Activated T-cell treated with anti-CD3 and anti-CD28 coated beads, Interleukin-2, amount 50 U/mL, for 4 hours (primary cell): ENCODE measurements at regions not wholly inside any gene's neighbourhood (a gene's known extent, or its start where the extent isn't known, plus 50 kb on each side); places are given as distances from the start of the nearest gene placed in this dataset.
"Not testable (repeated sequence)": the region's sequence is repeated elsewhere in the genome, so short reads cannot be mapped to it uniquely, and the experiment has no call there.

Source experiments
- ATAC-seq, 2 donors: fragments of 200-7000 bp; cut with Tn5 transposase; one replicate each; pipeline ENCODE4 v1.10.0; 2021
- DNase-seq: peaks from one replicate; pipeline ENCODE4 v3.0.0-alpha.2; 2020
- H3K27me3 Mint-ChIP-seq: one replicate; pipeline ENCODE4 v1.8.0; 2021; ENCODE audit warnings: low read depth, mixed read lengths
- H3K36me3 Mint-ChIP-seq: one replicate; pipeline ENCODE4 v1.8.0; 2022; ENCODE audit warnings: mixed read lengths; ENCODE audit not compliant: insufficient read depth
- H3K4me1 Mint-ChIP-seq: one replicate; pipeline ENCODE4 v1.8.0; 2021; ENCODE audit warnings: low read depth, mixed read lengths
- H3K4me3 Mint-ChIP-seq: one replicate; pipeline ENCODE4 v1.8.0; 2021; ENCODE audit warnings: mild to moderate bottlenecking, moderate library complexity, mixed read lengths
- H3K9me3 Mint-ChIP-seq: one replicate; pipeline ENCODE4 v1.8.0; 2021; ENCODE audit warnings: mixed read lengths

GRCh38 chr4:131302108-131302507, 1847.0 kb upstream of the PCDH10 start:
- H3K9me3 Mint-ChIP-seq: peaks cover 6% of the 10 kb centered on the region
- DNase-seq (no peak), ATAC-seq (no peak)
- H3K36me3 Mint-ChIP-seq: no peaks in the 10 kb centered on the region
- no peaks in the 10 kb centered on the region for H3K4me1 Mint-ChIP-seq
- H3K27me3 Mint-ChIP-seq: no peaks in the 10 kb centered on the region
- H3K4me3 Mint-ChIP-seq: no peak overlapping the region

GRCh38 chr4:131304686-131305085, 1844.4 kb upstream of the PCDH10 start:
- Mint-ChIP-seq H3K27me3 (no peaks in the 10 kb centered on the region), H3K9me3 (peaks cover 6% of the 10 kb centered on the region), H3K4me1 (no peaks in the 10 kb centered on the region), H3K36me3 (no peaks in the 10 kb centered on the region), H3K4me3 (no peak overlapping the region)
- ATAC-seq (no peak), DNase-seq (no peak)

DNA sequence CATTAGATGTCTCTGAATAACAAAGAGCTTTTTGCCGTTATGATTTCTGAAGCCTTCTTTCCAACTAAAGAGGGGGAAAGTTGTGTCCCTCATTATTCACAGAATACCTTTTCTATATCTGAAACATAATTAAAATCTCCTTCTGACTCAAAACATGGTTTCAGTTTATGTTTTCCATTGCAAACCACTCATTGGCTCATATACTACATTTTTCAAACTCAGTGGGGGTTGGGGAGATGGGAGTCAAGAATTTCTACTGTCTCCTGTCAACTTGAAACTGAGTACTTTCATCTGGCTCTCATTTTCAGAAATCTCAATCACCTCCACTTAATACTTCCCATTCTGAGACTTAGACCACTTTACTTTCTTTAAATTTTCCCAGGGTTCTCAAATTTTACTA, 1839.5 kb upstream of the PCDH10 start:
- no peaks in the 10 kb centered on the region for H3K4me1 Mint-ChIP-seq
- DNase-seq (no peak), ATAC-seq (no peak)
- no peak overlapping the region for H3K4me3 Mint-ChIP-seq
- no peaks in the 10 kb centered on the region for H3K36me3 Mint-ChIP-seq
- H3K9me3 Mint-ChIP-seq: peaks cover 7% of the 10 kb centered on the region
- no peaks in the 10 kb centered on the region for H3K27me3 Mint-ChIP-seq

GRCh38 chr4:131316086-131316485, 1833.0 kb upstream of the PCDH10 start:
- no peak for DNase-seq
- no peaks in the 10 kb centered on the region for H3K27me3 Mint-ChIP-seq
- peaks cover 16% of the 10 kb centered on the region for H3K9me3 Mint-ChIP-seq
- no peaks in the 10 kb centered on the region for H3K36me3 Mint-ChIP-seq
- no peaks in the 10 kb centered on the region for H3K4me1 Mint-ChIP-seq
- H3K4me3 Mint-ChIP-seq: no peak overlapping the region
- no peak for ATAC-seq

- Mint-ChIP-seq H3K27me3 (no peaks in the 10 kb centered on the region), H3K36me3 (no peaks in the 10 kb centered on the region), H3K9me3 (peaks cover 3% of the 10 kb centered on the region), H3K4me3 (no peak overlapping the region), H3K4me1 (no peaks in the 10 kb centered on the region)
- DNase-seq (no peak), ATAC-seq (no peak)
These were observed 1811.2 kb upstream of the PCDH10 start for GRCh38 chr4:131337936-131338335.

DNA sequence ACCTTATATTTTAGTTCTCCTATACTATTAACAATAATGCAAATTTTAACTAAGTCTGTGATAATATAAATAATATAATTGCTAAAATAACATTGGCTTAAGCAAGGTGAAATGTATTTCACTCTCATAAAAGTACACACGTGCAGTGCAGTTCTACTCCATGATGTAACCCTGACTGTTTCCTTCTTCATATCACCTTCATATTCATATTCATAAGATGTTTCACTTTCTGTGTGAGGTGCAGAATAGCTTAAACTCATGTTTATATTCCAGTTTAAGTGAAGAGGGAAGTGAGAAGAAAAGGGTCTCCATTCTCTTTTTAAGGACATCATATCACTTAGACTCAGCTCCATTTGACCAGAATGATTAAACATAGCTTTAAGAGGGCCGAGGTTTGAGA, 1810.0 kb upstream of the PCDH10 start:
- H3K4me3 Mint-ChIP-seq: no peak overlapping the region
- H3K36me3 Mint-ChIP-seq: no peaks in the 10 kb centered on the region
- H3K9me3 Mint-ChIP-seq: no peaks in the 10 kb centered on the region
- DNase-seq (no peak), ATAC-seq (no peak)
- H3K27me3 Mint-ChIP-seq: no peaks in the 10 kb centered on the region
- H3K4me1 Mint-ChIP-seq: no peaks in the 10 kb centered on the region

DNA sequence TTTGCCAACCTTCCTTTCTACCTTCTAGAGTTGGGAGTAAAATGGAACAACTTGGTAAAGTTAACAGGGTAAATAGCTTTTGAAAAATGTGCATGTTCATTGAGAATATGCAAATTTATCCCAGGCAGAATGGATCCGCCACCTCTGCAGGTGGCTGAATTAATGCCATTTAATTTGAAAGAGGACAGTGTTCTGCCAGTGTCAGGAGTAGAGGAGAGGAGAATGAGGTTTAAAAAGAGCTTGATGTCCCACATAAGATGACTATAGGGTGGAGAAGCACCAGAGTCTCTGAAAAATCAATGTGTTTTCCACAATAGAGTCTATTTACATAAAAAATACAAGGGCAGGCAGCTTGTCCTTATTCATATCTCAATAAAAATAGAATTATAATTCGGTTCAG, 1804.3 kb upstream of the PCDH10 start:
- Mint-ChIP-seq H3K4me1 (no peaks in the 10 kb centered on the region), H3K36me3 (no peaks in the 10 kb centered on the region), H3K4me3 (no peak overlapping the region), H3K9me3 (peaks cover 3% of the 10 kb centered on the region), H3K27me3 (no peaks in the 10 kb centered on the region)
- DNase-seq (no peak), ATAC-seq (no peak)

DNA sequence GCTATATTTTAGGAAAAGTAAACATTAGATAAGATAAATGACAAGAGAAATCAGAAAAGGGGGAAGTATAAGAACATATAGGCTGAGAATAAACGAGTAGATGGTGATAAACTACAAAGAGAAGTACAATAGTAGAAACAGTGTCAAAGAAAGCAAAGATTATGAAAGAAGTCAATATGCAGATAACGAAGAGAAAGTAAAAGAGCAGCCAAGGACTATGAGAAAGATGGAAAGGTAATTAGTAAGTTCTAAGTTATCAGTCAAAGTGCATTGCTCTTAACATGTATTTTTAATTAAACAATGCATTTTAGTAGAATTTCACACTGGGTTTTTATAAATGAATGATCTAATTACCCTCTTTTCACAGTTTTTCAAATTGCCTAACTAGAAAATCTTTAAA, 1801.3 kb upstream of the PCDH10 start:
- no peaks in the 10 kb centered on the region for H3K27me3 Mint-ChIP-seq
- peaks cover 6% of the 10 kb centered on the region for H3K9me3 Mint-ChIP-seq
- DNase-seq: no peak
- no peak for ATAC-seq
- no peaks in the 10 kb centered on the region for H3K4me1 Mint-ChIP-seq
- H3K4me3 Mint-ChIP-seq: no peak overlapping the region
- no peaks in the 10 kb centered on the region for H3K36me3 Mint-ChIP-seq

- H3K9me3 Mint-ChIP-seq: peaks cover 8% of the 10 kb centered on the region
- no peaks in the 10 kb centered on the region for H3K27me3 Mint-ChIP-seq
- ATAC-seq: no peak
- no peaks in the 10 kb centered on the region for H3K4me1 Mint-ChIP-seq
- DNase-seq: no peak
- H3K4me3 Mint-ChIP-seq: no peak overlapping the region
- no peaks in the 10 kb centered on the region for H3K36me3 Mint-ChIP-seq
These were observed 1800.8 kb upstream of the PCDH10 start for GRCh38 chr4:131348263-131348662.

DNA sequence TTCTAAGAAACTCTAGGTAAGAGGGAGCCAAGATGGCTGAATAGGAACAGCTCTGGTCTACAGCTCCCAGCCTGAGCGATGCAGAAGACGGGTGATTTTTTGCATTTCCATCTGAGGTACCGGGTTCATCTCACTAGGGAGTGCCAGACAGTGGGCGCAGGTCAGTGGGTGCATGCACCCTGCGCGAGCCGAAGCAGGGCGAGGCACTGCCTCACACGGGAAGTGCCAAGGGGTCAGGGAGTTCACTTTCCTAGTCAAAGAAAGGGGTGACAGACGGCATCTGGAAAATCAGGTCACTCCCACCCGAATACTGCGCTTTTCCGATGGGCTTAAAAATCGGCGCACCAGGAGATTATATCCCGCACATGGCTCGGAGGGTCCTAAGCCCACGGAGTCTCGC, 1796.7 kb upstream of the PCDH10 start:
- H3K27me3 Mint-ChIP-seq, ATAC-seq, H3K4me1 Mint-ChIP-seq, H3K4me3 Mint-ChIP-seq, DNase-seq, H3K36me3 Mint-ChIP-seq: not testable (repeated sequence)
- H3K9me3 Mint-ChIP-seq: peaks cover 12% of the 10 kb centered on the region

GRCh38 chr4:131366714-131367113, 1782.4 kb upstream of the PCDH10 start:
- no peaks in the 10 kb centered on the region for H3K4me1 Mint-ChIP-seq
- no peaks in the 10 kb centered on the region for H3K36me3 Mint-ChIP-seq
- no peak overlapping the region for H3K4me3 Mint-ChIP-seq
- no peaks in the 10 kb centered on the region for H3K27me3 Mint-ChIP-seq
- H3K9me3 Mint-ChIP-seq: peaks cover 14% of the 10 kb centered on the region
- DNase-seq: no peak
- ATAC-seq: no peak

DNA sequence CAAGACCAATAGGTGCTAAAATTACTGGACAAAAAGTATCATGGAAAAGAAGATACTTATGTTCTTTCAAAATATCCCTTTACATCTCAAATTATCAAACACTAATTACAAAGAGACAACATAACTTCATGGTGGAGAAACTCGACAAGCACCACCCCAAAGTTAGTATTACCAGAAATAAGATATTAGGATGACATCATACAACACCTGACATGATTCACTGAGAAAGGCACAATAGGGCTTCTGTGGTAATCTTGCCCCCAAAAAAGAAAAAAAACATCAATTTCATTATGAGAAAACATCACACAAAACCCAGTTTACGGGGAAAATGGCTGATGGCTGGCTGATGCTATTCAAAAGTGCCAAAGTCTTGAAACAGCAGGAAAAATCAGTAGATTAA, 1781.7 kb upstream of the PCDH10 start:
- Mint-ChIP-seq H3K27me3 (no peaks in the 10 kb centered on the region), H3K9me3 (peaks cover 11% of the 10 kb centered on the region), H3K36me3 (no peaks in the 10 kb centered on the region), H3K4me1 (no peaks in the 10 kb centered on the region), H3K4me3 (no peak overlapping the region)
- ATAC-seq: no peak
- DNase-seq: no peak

DNA sequence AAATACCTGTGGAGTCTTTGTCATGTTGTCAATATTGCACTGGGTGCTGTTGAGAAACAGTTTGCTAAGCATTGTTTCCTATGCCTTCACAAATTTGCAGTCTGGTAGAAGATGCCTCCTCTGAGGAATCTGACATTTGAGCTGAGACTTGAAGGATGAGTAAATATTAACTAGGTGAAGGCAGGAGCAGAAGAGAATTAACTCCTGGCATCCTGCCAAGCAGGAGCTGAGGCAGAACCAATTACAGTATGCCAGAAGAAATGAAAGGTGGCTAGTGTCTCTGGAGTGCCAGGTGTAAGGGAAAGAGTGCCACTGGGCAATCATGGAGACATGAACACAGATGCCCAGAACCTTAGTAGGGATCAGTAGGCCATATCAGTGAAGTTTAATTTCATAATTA, 1778.2 kb upstream of the PCDH10 start:
- DNase-seq (no peak), ATAC-seq (no peak)
- no peaks in the 10 kb centered on the region for H3K27me3 Mint-ChIP-seq
- no peak overlapping the region for H3K4me3 Mint-ChIP-seq
- H3K36me3 Mint-ChIP-seq: no peaks in the 10 kb centered on the region
- H3K4me1 Mint-ChIP-seq: no peaks in the 10 kb centered on the region
- H3K9me3 Mint-ChIP-seq: peaks cover 15% of the 10 kb centered on the region

- no peaks in the 10 kb centered on the region for H3K4me1 Mint-ChIP-seq
- H3K4me3 Mint-ChIP-seq: no peak overlapping the region
- ATAC-seq: no peak
- DNase-seq: no peak
- H3K27me3 Mint-ChIP-seq: no peaks in the 10 kb centered on the region
- no peaks in the 10 kb centered on the region for H3K36me3 Mint-ChIP-seq
- H3K9me3 Mint-ChIP-seq: peaks cover 19% of the 10 kb centered on the region
These were observed 1768.0 kb upstream of the PCDH10 start for GRCh38 chr4:131381055-131381454.

GRCh38 chr4:131382839-131383238, 1766.3 kb upstream of the PCDH10 start:
- DNase-seq (no peak), ATAC-seq (no peak)
- Mint-ChIP-seq H3K27me3 (no peaks in the 10 kb centered on the region), H3K4me1 (no peaks in the 10 kb centered on the region), H3K9me3 (peaks cover 17% of the 10 kb centered on the region), H3K4me3 (no peak overlapping the region), H3K36me3 (no peaks in the 10 kb centered on the region)

DNA sequence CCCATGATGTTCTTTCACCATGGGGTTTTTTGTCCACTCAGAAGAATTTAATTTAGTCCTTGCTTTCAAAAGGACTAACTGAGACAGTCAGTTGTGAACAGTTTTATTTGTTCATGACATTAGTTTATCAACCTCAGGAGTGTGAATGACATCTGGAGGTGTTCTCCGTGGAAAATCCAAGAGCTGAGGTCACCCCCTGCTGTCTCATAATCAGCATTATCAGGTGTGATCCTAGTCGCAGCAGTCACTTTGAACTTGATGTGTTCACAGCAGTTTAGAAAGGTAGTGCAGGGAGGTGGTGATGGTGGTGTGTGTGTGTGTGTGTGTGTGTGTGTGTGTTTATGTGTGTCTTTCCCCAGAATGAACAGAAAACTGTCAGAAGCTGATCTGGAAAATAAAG, 1760.8 kb upstream of the PCDH10 start:
- DNase-seq: no peak
- no peaks in the 10 kb centered on the region for H3K36me3 Mint-ChIP-seq
- no peaks in the 10 kb centered on the region for H3K27me3 Mint-ChIP-seq

More for the DNA sequence above, 1760.8 kb upstream of the PCDH10 start:
- ATAC-seq: no peak
- peaks cover 12% of the 10 kb centered on the region for H3K9me3 Mint-ChIP-seq
- H3K4me1 Mint-ChIP-seq: no peaks in the 10 kb centered on the region
- H3K4me3 Mint-ChIP-seq: no peak overlapping the region
